AG04449 (cell line): ENCODE measurements at regions not wholly inside any gene's neighbourhood (a gene's known extent, or its start where the extent isn't known, plus 50 kb on each side); places are given as distances from the start of the nearest gene placed in this dataset.

Experiments used
- CTCF ChIA-PET: fragments of 350-600 bp; formaldehyde crosslinking; extraction: SDS; loops from one replicate; lab custom pipeline; 2021; ENCODE audit warnings: antibody characterized with exemption; lab: Yijun Ruan, JAX
- POLR2A ChIA-PET: fragments of 400-600, 350-600 bp; formaldehyde crosslinking; extraction: SDS; loops from one replicate; lab custom pipeline; 2020; ENCODE audit warnings: antibody characterized with exemption, inconsistent platforms; lab: Yijun Ruan, JAX
- DNase-seq: peaks from one replicate; pipeline ENCODE4 v3.0.0-alpha.2; 2010; ENCODE audit warnings: low read depth, low spot score
- H3K4me3 ChIP-seq: 2 replicates; pipeline ENCODE4 v1.5.1; 2011; ENCODE audit warnings: low read depth, mild to moderate bottlenecking, control low read depth, low read length
- CTCF ChIP-seq: IDR thresholded peaks from one replicate; pipeline ENCODE4 v1.5.1; 2011; ENCODE audit warnings: mild to moderate bottlenecking, moderate library complexity, low read length, control low read depth, inconsistent platforms; ENCODE audit not compliant: insufficient read depth; ENCODE audit errors: missing control alignments

GRCh38 chr2:145197944-145198343 is 678.0 kb upstream of the ZEB2 start:
- no peak for DNase-seq
- ChIA-PET CTCF (no interaction called here), POLR2A (no interaction called here)
- H3K4me3 ChIP-seq: no peak overlapping the region
- no peak for TF ChIP-seq CTCF

- ChIA-PET POLR2A (no interaction called here), CTCF (interaction anchor here (1.2 kb wide), 1 partner anchor 10 kb away, joined by 4 read pairs; no protein-coding TSS in a partner anchor)
- no peak for TF ChIP-seq CTCF
- DNase-seq: no peak
- no peak overlapping the region for H3K4me3 ChIP-seq
Observed at GRCh38 chr2:145194673-145195072, 674.8 kb upstream of the ZEB2 start.

GRCh38 chr2:145190031-145190703 is 670.2 kb upstream of the ZEB2 start:
- H3K4me3 ChIP-seq: no peak overlapping the region
- DNase-seq: no peak
- CTCF ChIA-PET: interaction anchor here (0.9 kb wide), 1 partner anchor 356 kb away, joined by 4 read pairs; no protein-coding TSS in a partner anchor
- POLR2A ChIA-PET: no interaction called here
- no peak for TF ChIP-seq CTCF

GRCh38 chr2:145186303-145186702 is 666.4 kb upstream of the ZEB2 start:
- ChIA-PET POLR2A (no interaction called here), CTCF (no interaction called here)
- no peak for TF ChIP-seq CTCF
- H3K4me3 ChIP-seq: no peak overlapping the region
- DNase-seq: no peak

- DNase-seq: no peak
- POLR2A ChIA-PET: no interaction called here
- CTCF ChIA-PET: no interaction called here
- TF ChIP-seq CTCF: no peak
- H3K4me3 ChIP-seq: no peak overlapping the region
Observed at GRCh38 chr2:145185696-145186095, 665.8 kb upstream of the ZEB2 start.

GRCh38 chr2:145184741-145185651 is 665.1 kb upstream of the ZEB2 start:
- ChIA-PET CTCF (no interaction called here), POLR2A (interaction anchor here (0.6 kb wide), 1 partner anchor 853 kb away, joined by 4 read pairs; no protein-coding TSS in a partner anchor)
- H3K4me3 ChIP-seq: no peak overlapping the region
- peak; percentile 14 for DNase-seq
- TF ChIP-seq CTCF: no peak
